K562 (cell line): ENCODE measurements at regions not wholly inside any gene's neighbourhood (a gene's known extent, or its start where the extent isn't known, plus 50 kb on each side); places are given as distances from the start of the nearest gene placed in this dataset.

Experiments
- ATAC-seq: fragments of 200-7000 bp; cut with Tn5 transposase; 3 replicates; pipeline ENCODE4 v1.9.1; 2020; ENCODE audit warnings: moderate library complexity
- BruUV-seq: library from RNA; stranded (reverse); fragments of 400-500 nt; replicated peaks from 2 replicates; lab custom pipeline; 2021; lab: Mats Ljungman, UMichigan
- CTCF ChIA-PET: fragments of 300-600 bp; formaldehyde crosslinking; extraction: SDS; loops from one replicate; lab custom pipeline; 2021; ENCODE audit warnings: low intra/inter-chr PET ratio; lab: Yijun Ruan, JAX
- POLR2A ChIA-PET: fragments of 300-600, 350-650 bp; sonication (Branson Sonifier 250); formaldehyde crosslinking; extraction: SDS; loops from one replicate; lab custom pipeline; 2021; ENCODE audit warnings: antibody characterized with exemption, inconsistent platforms; lab: Yijun Ruan, JAX
- DNase-seq, 4 experiments: peaks; one replicate each; pipeline versions ENCODE4 v3.0.0 to v3.0.0-alpha.2; 2011 to 2018; ENCODE audit warnings: low spot score in 3 of 4, mixed read lengths in 3 of 4; ENCODE audit errors: extremely low read depth in 1 of 4
- FAIRE-seq: peaks from 2 replicates; lab custom pipeline; 2011; peaks lifted over from hg19 to GRCh38; lab: Jason Lieb, UNC
- H2AFZ ChIP-seq: 2 replicates; pipeline ENCODE4 v1.6.0; 2011; ENCODE audit warnings: low read depth, low read length, control low read depth, inconsistent platforms
- H3K27ac ChIP-seq: fragments of 200-600 bp; 3 replicates; pipeline ENCODE4 v1.8.0; 2011; ENCODE audit warnings: low read depth, mild to moderate bottlenecking, control low read depth, inconsistent platforms, low read length, moderate library complexity, mixed read lengths; ENCODE audit errors: extremely low read depth
- H3K27me3 ChIP-seq, 2 experiments: fragments of 300-600 bp in 1 of 2; 2 replicates in 1 of 2; 3 replicates in 1 of 2; pipeline versions ENCODE4 v1.6.0 to v1.8.0; 2011; ENCODE audit warnings: inconsistent platforms in 2 of 2, low read length in 2 of 2, mild to moderate bottlenecking in 1 of 2, mixed read lengths in 1 of 2, moderate library complexity in 1 of 2; ENCODE audit not compliant: control insufficient read depth in 2 of 2, insufficient read depth in 2 of 2
- H3K36me3 ChIP-seq: fragments of 300-600 bp; 3 replicates; pipeline ENCODE4 v1.8.0; 2011; ENCODE audit warnings: mild to moderate bottlenecking, low read length, inconsistent platforms; ENCODE audit not compliant: control insufficient read depth, insufficient read depth
- H3K4me1 ChIP-seq, 2 experiments: fragments of 200-600 bp in 1 of 2; replicated peaks in 1 of 2; 2 replicates in 1 of 2; 3 replicates in 1 of 2; pipeline versions ENCODE4 v1.5.1 to v1.8.0; 2011; ENCODE audit warnings: inconsistent platforms in 2 of 2, low read length in 2 of 2, mild to moderate bottlenecking in 1 of 2, mixed read lengths in 1 of 2, moderate library complexity in 1 of 2; ENCODE audit not compliant: control insufficient read depth in 2 of 2, insufficient read depth in 2 of 2
- H3K4me2 ChIP-seq: 2 replicates; pipeline ENCODE4 v1.6.1; 2011; ENCODE audit warnings: low read length, control low read depth, inconsistent platforms, mixed read lengths; ENCODE audit not compliant: insufficient read depth
- H3K4me3 ChIP-seq: fragments of 200-600 bp; sonication (generic), shearing (Covaris generic); 2 replicates; pipeline ENCODE4 v1.5.1; 2016; ENCODE audit warnings: control low read depth, inconsistent platforms
- H3K79me2 ChIP-seq: fragments of 200-600 bp; 3 replicates; pipeline ENCODE4 v1.8.0; 2011; ENCODE audit warnings: low read length, inconsistent platforms; ENCODE audit not compliant: control insufficient read depth, insufficient read depth
- H3K9ac ChIP-seq, 2 experiments: 2 replicates each; pipeline versions ENCODE4 v1.6.0 to v1.6.1; 2011; ENCODE audit warnings: low read depth in 2 of 2, low read length in 2 of 2, control low read depth in 1 of 2, inconsistent platforms in 1 of 2, mild to moderate bottlenecking in 1 of 2, mixed read lengths in 1 of 2; ENCODE audit not compliant: insufficient read depth in 1 of 2
- H3K9me1 ChIP-seq: one replicate; pipeline ENCODE4 v1.6.0; 2011; ENCODE audit warnings: inconsistent platforms, mild to moderate bottlenecking, low read length, moderate library complexity; ENCODE audit not compliant: control insufficient read depth, insufficient read depth
- H3K9me3 ChIP-seq: replicated peaks from 2 replicates; pipeline ENCODE4 v1.5.1; 2011; ENCODE audit warnings: low read depth, low read length, inconsistent platforms; ENCODE audit not compliant: control insufficient read depth, insufficient read depth
- H4K20me1 ChIP-seq: replicated peaks from 2 replicates; pipeline ENCODE4 v1.6.1; 2011; ENCODE audit warnings: low read length, inconsistent platforms, mixed read lengths; ENCODE audit not compliant: control insufficient read depth, insufficient read depth
- RBFOX2 ChIP-seq: fragments of 200-400 bp; formaldehyde crosslinking; IDR thresholded peaks from 2 replicates; pipeline ENCODE4 v1.6.1; 2017; ENCODE audit warnings: low read depth, mild to moderate bottlenecking, low read length, moderate library complexity
- SMARCA5 ChIP-seq: fragments of 450-650 bp; IDR thresholded peaks from 2 replicates; pipeline ENCODE4 v1.6.1; 2016
- ZNF263 ChIP-seq: sonication (generic); formaldehyde crosslinking; IDR thresholded peaks from 2 replicates; pipeline ENCODE4 v1.8.0; 2022; ENCODE audit warnings: mild to moderate bottlenecking, missing genetic modification reagents, borderline replicate concordance
- WGBS: fragments of 100-300 bp; shearing (Covaris generic); methylation state at CpG from one replicate; pipeline ENCODE4 v1.1.6; 2016; ENCODE audit warnings: low coverage, mixed read lengths; ENCODE audit not compliant: insufficient coverage; ENCODE audit errors: missing lambda C conversion rate; 5-methylcytosine and 5-hydroxymethylcytosine counted together
- in situ Hi-C: fragments of 300-500 bp; cut with MboI; formaldehyde crosslinking; loops from 4 replicates; pipeline ENCODE4 v1.15.0; 2018; ENCODE audit warnings: inconsistent platforms, mixed read lengths
- intact Hi-C: fragments of 100-400 bp; cut with micrococcal nuclease; formaldehyde crosslinking; loops from 2 replicates; pipeline ENCODE4 v1.14.2; 2022
- TF ChIP-seq, protein P1 (sequence below): fragments of 450-650 bp; conservative IDR thresholded peaks from 2 replicates; pipeline ENCODE4 v1.6.1; 2016; ENCODE audit warnings: missing genetic modification characterization, low read depth, mild to moderate bottlenecking, control low read depth, missing compliant biosample characterization

DNA sequence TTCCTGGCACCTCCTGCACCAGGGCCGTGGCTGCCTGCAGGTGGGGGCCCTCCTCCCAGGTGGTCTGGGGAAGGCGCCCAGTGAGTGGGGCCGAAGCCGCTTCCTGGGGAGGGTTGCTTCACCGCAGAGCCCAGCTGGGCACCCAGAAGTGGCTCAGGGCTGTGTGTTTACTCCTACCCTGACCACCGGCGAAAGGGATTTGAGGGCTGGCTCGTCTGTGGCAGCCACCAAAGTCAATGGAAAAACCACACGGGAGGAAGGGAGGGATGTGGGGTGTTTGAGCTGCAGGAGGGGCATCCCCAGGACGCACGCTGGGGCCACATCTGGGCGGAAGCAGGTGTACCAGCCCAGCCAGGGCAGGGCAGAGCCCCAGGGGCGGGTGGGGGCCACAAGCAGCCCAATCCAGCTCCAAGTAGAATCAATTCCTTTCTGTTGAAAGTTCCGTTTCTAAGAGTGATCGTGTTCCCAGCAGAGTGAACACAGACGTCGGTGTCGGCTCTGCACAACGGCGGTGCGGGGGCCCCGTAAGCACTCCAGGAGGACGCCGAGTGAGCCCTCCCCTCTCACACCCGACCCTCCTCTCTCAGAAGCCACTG, 69.9 kb downstream of the FOXL3 start (continued):
- TF ChIP-seq, protein P1, sequence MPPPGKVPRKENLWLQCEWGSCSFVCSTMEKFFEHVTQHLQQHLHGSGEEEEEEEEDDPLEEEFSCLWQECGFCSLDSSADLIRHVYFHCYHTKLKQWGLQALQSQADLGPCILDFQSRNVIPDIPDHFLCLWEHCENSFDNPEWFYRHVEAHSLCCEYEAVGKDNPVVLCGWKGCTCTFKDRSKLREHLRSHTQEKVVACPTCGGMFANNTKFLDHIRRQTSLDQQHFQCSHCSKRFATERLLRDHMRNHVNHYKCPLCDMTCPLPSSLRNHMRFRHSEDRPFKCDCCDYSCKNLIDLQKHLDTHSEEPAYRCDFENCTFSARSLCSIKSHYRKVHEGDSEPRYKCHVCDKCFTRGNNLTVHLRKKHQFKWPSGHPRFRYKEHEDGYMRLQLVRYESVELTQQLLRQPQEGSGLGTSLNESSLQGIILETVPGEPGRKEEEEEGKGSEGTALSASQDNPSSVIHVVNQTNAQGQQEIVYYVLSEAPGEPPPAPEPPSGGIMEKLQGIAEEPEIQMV (tag), result no peak
- TF ChIP-seq, all 486 proteins: peak for 0

GRCh38 chr7:360454-361100, 70.6 kb downstream of the FOXL3 start:
- POLR2A ChIA-PET, result interaction anchor here (1.0 kb wide), 1 partner anchor 13 kb away, joined by 3 read pairs; no protein-coding TSS in a partner anchor
- Histone ChIP-seq H3K4me2 (0 out of 2 replicates have a peak overlapping the region, but pooled peaks have one; percentile 15), H3K9me3 (0 out of 2 replicates have a peak, but pooled peaks cover 4% of the 10 kb centered on the region), H3K9me1 (no peaks in the 10 kb centered on the region), H3K27ac (no peak overlapping the region), H3K4me1 (peaks cover 6 to 26% of the 10 kb centered on the region in 2 experiments), H4K20me1 (no peaks in the 10 kb centered on the region), H3K9ac (no peak overlapping the region), H3K27me3 (peaks cover 36 to 80% of the 10 kb centered on the region in 2 experiments), H3K36me3 (no peaks in the 10 kb centered on the region), H2AFZ (no peak overlapping the region), H3K4me3 (no peak overlapping the region), H3K79me2 (no peaks in the 10 kb centered on the region)
- TF ChIP-seq SMARCA5, result no peak
- TF ChIP-seq ZNF263 (CRISPR knock-in tag), result 0 out of 2 replicates have a peak, but pooled peaks have one; percentile 44
- no peak for TF ChIP-seq RBFOX2
- no peak for DNase-seq
- no peak for FAIRE-seq
- intact Hi-C loops (no loop called here), in situ Hi-C loops (no loop called here)
- BruUV-seq, result no TSS peak
- WGBS, result 16% methylated on average over 39 of the region's 39 CpGs
- CTCF ChIA-PET, result no interaction called here
- ATAC-seq, result 0 out of 3 replicates have a peak, but pooled peaks have one; percentile 26
